ENCODE measurements at regions not wholly inside any gene's neighbourhood (a gene's known extent, or its start where the extent isn't known, plus 50 kb on each side); places are given as distances from the start of the nearest gene placed in this dataset.

- TF ChIP-seq POLR2AphosphoS5 (IDR thresholded peaks at IDR 0.05; ENCODE audit: low read depth, low read length): no peak
- no peak for TF ChIP-seq FOXP2 (optimal IDR thresholded peaks at IDR 0.05; ENCODE audit: borderline replicate concordance, extremely low read depth, extremely low read length, insufficient read depth)
- TF ChIP-seq TAF1 (IDR thresholded peaks at IDR 0.05; ENCODE audit: borderline replicate concordance, insufficient read depth, low read length): no peak
- TF ChIP-seq SIN3A (IDR thresholded peaks at IDR 0.05; ENCODE audit: borderline replicate concordance, insufficient read depth, low read length): no peak
- TF ChIP-seq REST (IDR thresholded peaks at IDR 0.05; ENCODE audit: insufficient read depth in 1 of 2, low read depth in 2 of 2, low read length in 2 of 2): no peak
Observed at GRCh38 chr10:129416956-129417765, 49.9 kb upstream of the MGMT start.

Measured in PFSK-1 (cell line).